Right lobe of liver (tissue), 6 donors: ENCODE measurements at regions not wholly inside any gene's neighbourhood (a gene's known extent, or its start where the extent isn't known, plus 50 kb on each side); places are given as distances from the start of the nearest gene placed in this dataset.

Source experiments
- ATAC-seq, 4 donors: fragments of 200-7000 bp; cut with Tn5 transposase; one replicate each; pipeline ENCODE4 v1.9.1; 2020; ENCODE audit warnings: mild to moderate bottlenecking in 4 of 4, moderate library complexity in 4 of 4
- DNase-seq, 3 donors: peaks; one replicate each; pipeline ENCODE4 v3.0.0-alpha.2; 2020
- H3K27ac ChIP-seq, 3 donors: fragments of 200-600 bp; one replicate each; pipeline ENCODE4 v1.8.0; 2022
- H3K27me3 ChIP-seq, 2 donors: fragments of 200-600 bp; one replicate each; pipeline ENCODE4 v1.8.0; 2022
- H3K36me3 ChIP-seq, 4 donors: fragments of 200-600 bp; sonication (generic) in 1 of 4; one replicate each; pipeline versions ENCODE4 v1.5.1 to v1.8.0; 2017 to 2022; ENCODE audit warnings: control low read depth in 1 of 4
- H3K4me1 ChIP-seq, 4 donors: fragments of 200-600 bp; sonication (generic) in 1 of 4; one replicate each; pipeline versions ENCODE4 v1.5.1 to v1.8.0; 2017 to 2022; ENCODE audit warnings: control low read depth in 1 of 4
- H3K4me3 ChIP-seq, 3 donors: fragments of 200-600 bp; one replicate each; pipeline ENCODE4 v1.8.0; 2022
- H3K9me3 ChIP-seq, 4 donors: fragments of 200-600 bp; sonication (generic) in 1 of 4; one replicate each; pipeline versions ENCODE4 v1.5.1 to v1.8.0; 2017 to 2022; ENCODE audit warnings: control low read depth in 1 of 4
- POLR2A ChIP-seq: fragments of 450-650 bp; IDR thresholded peaks from one replicate; pipeline ENCODE4 v1.6.1; 2017; ENCODE audit warnings: antibody characterized with exemption, mild to moderate bottlenecking
- WGBS: methylation state at CpG from one replicate; pipeline ENCODE4 v1.1.6; 2018; ENCODE audit warnings: low coverage, low lambda C conversion rate; ENCODE audit not compliant: insufficient coverage; ENCODE audit errors: missing lambda C conversion rate; 5-methylcytosine and 5-hydroxymethylcytosine counted together
- intact Hi-C, 2 donors: fragments of 100-400 bp; cut with DNase I; formaldehyde crosslinking; loops; one replicate each; pipeline versions ENCODE4 v1.11.2 to v1.14.1; 2022
- TF ChIP-seq, protein P1 (sequence below), 4 donors: fragments of 200-600 bp in 3 of 4; fragments of 450-650 bp in 1 of 4; IDR thresholded peaks; one replicate each; pipeline versions ENCODE4 v1.5.1 to v1.8.0; 2016 to 2022; ENCODE audit warnings: antibody characterized with exemption in 4 of 4, mild to moderate bottlenecking in 2 of 4
- donor health status: DM: no; HTN: yes; CAD: no.
- donor health status: DM: no; HTN: no; CAD: no.
- donor health status: DM: no; HTN: no; CAD: no.
- donor health status: DM: no; HTN: yes; CAD: no.
- donor health status: DM: no; HTN: yes; CAD: no.

DNA sequence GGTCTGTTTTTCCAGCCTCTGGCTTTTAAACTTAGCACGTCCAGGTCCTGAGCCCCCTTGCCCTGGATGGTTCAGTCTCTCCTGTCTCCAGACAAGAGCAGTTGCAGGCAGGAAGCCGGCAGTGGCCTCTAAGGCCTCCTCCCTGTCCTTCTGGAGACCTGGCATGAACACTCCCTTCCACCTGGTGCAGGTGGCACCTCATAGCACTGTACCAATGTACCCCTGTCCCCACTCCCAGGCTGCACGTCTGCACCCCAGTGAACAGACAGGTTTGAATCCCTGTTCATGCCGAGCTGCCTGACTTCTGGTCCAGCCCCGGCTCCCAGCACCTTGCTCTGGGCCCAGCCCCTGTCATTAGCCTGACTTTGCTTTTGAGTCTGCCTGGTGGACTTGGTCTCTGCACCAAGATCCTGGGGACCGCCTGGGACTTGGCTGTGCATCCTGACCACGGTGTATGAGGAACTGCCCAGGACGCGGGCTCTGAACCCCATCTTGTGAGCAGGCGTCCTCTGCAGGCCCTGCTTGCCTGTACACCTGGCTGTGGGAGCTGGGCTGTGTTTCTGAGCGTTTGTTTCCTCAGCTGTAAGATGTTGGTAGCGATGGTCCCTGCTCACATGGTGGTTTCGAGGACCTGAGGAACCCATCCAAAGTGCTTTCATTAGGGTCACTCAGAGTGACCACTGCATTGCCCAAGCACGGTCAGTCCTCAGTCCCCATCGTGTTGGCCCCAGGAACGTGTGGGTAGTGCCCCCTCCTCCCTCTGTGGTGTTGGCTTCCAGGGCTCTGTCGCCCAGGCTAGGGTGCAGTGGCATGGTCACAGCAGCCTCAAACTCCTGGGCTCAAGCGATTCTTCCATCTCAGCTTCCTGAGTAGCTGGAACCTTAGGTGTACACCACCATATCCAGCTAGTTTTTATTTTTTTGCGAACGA is 75.0 kb upstream of the SHANK2 start:
- ATAC-seq, result no peak

GRCh38 chr11:71326328-71326940 is 74.1 kb upstream of the SHANK2 start:
- no peaks in the 10 kb centered on the region for H3K36me3 ChIP-seq
- ATAC-seq (no peak), DNase-seq (peak in 1 of 3 donors; percentile 7)
- 77% methylated on average over 6 of the region's 10 CpGs for WGBS
- intact Hi-C loops, result no loop called here
- H3K27me3 ChIP-seq, result no peaks in the 10 kb centered on the region
- H3K4me3 ChIP-seq, result no peak overlapping the region
- H3K9me3 ChIP-seq, result no peaks in the 10 kb centered on the region
- H3K27ac ChIP-seq, result no peak overlapping the region
- TF ChIP-seq POLR2A, result no peak
- TF ChIP-seq, protein P1, sequence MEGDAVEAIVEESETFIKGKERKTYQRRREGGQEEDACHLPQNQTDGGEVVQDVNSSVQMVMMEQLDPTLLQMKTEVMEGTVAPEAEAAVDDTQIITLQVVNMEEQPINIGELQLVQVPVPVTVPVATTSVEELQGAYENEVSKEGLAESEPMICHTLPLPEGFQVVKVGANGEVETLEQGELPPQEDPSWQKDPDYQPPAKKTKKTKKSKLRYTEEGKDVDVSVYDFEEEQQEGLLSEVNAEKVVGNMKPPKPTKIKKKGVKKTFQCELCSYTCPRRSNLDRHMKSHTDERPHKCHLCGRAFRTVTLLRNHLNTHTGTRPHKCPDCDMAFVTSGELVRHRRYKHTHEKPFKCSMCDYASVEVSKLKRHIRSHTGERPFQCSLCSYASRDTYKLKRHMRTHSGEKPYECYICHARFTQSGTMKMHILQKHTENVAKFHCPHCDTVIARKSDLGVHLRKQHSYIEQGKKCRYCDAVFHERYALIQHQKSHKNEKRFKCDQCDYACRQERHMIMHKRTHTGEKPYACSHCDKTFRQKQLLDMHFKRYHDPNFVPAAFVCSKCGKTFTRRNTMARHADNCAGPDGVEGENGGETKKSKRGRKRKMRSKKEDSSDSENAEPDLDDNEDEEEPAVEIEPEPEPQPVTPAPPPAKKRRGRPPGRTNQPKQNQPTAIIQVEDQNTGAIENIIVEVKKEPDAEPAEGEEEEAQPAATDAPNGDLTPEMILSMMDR (IDR thresholded peaks at IDR 0.05), result no peak
- peaks cover 0 to 11% (median 0%) of the 10 kb centered on the region in 4 donors for H3K4me1 ChIP-seq

More for the DNA sequence above, 75.0 kb upstream of the SHANK2 start:
- peak in 2 of 3 donors; percentile 5 to 17 for DNase-seq
- Histone ChIP-seq H3K27me3 (no peaks in the 10 kb centered on the region), H3K4me1 (peaks cover 0 to 1% (median 0%) of the 10 kb centered on the region in 4 donors), H3K9me3 (no peaks in the 10 kb centered on the region), H3K27ac (no peak overlapping the region), H3K36me3 (no peaks in the 10 kb centered on the region), H3K4me3 (no peak overlapping the region)
- TF ChIP-seq, protein P1 (IDR thresholded peaks at IDR 0.05), result no peak
- no peak for TF ChIP-seq POLR2A
- intact Hi-C loops, result no loop called here
- 83% methylated on average over 6 of the region's 20 CpGs for WGBS

DNA sequence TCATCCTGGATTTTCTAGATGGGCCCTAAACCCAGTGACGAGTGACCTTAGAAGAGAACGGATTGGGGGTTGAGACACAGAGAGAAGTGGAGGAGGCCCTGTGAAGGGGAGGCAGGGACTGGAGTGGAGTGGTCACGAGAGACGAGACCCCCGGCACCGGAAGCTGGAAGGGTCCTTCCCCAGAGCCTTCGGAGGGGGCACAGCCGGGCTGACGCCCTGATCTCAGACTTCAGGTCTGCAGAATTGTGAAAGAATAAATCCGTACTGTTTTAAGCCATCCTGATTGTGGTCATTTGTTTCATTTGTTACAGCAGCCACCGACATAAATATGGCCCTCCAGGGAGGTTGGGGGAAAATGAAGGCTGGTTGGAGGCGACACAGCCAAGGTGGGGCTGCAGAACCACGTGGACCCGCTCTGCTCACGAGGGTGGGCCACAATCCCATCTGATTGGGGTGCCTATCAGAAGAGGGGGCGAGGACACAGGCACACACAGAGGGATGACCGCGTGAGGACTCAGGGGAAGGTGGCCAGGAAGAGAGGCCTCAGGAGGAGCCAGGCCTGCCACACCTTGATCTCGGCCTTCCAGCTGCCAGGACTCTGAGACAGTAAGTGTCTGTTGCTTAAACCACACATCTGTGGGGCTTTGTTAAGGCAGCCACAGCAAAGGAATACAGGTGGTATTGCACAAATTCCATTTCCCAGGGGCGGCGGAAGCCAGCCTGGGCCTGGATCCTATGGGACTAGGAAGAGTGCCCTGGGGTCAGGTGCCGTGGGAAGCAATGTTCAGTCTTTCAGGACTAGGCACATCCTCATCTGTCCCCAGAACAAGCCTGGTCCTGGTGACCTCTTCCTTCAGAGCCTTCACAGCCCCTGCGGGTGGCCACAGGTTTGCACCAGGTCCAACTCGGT is 73.3 kb upstream of the SHANK2 start:
- H3K27ac ChIP-seq, result no peak overlapping the region
- peaks cover 0 to 11% (median 0%) of the 10 kb centered on the region in 4 donors for H3K4me1 ChIP-seq
- intact Hi-C loops, result no loop called here
- peak in 2 of 3 donors; percentile 13 to 23 for DNase-seq
- H3K4me3 ChIP-seq, result no peak overlapping the region
- no peak for ATAC-seq
- no peaks in the 10 kb centered on the region for H3K27me3 ChIP-seq
- H3K36me3 ChIP-seq, result no peaks in the 10 kb centered on the region
- H3K9me3 ChIP-seq, result no peaks in the 10 kb centered on the region
- no peak for TF ChIP-seq POLR2A
- TF ChIP-seq, protein P1 (IDR thresholded peaks at IDR 0.05), result no peak
- 88% methylated on average over 15 of the region's 24 CpGs for WGBS

- Histone ChIP-seq H3K9me3 (no peaks in the 10 kb centered on the region), H3K36me3 (no peaks in the 10 kb centered on the region), H3K27ac (no peak overlapping the region), H3K27me3 (no peaks in the 10 kb centered on the region), H3K4me3 (no peak overlapping the region), H3K4me1 (peaks cover 0 to 11% (median 0%) of the 10 kb centered on the region in 4 donors)
- 72% methylated on average over 3 of the region's 13 CpGs for WGBS
- intact Hi-C loops, result no loop called here
- DNase-seq (peak in 2 of 3 donors; percentile 5 to 13), ATAC-seq (no peak)
- TF ChIP-seq, protein P1 (IDR thresholded peaks at IDR 0.05), result no peak
- TF ChIP-seq POLR2A, result no peak
Measured at GRCh38 chr11:71324788-71325417, 72.5 kb upstream of the SHANK2 start.
